Fibroblast of mammary gland (primary cell): ENCODE measurements at regions not wholly inside any gene's neighbourhood (a gene's known extent, or its start where the extent isn't known, plus 50 kb on each side); places are given as distances from the start of the nearest gene placed in this dataset.

Experiments used
- DNase-seq: peaks from one replicate; pipeline ENCODE4 v3.0.0-alpha.2; 2010; ENCODE audit warnings: low read depth
- H3K4me3 ChIP-seq: 2 replicates; pipeline ENCODE4 v1.5.1; 2011; ENCODE audit warnings: low read depth, mild to moderate bottlenecking, low read length, moderate library complexity; ENCODE audit not compliant: control insufficient read depth
- TF ChIP-seq, protein P1 (sequence below): conservative IDR thresholded peaks from 2 replicates; pipeline ENCODE4 v1.5.1; 2011; ENCODE audit warnings: low read depth, low read length, inconsistent platforms; ENCODE audit not compliant: control insufficient read depth, insufficient read depth

DNA sequence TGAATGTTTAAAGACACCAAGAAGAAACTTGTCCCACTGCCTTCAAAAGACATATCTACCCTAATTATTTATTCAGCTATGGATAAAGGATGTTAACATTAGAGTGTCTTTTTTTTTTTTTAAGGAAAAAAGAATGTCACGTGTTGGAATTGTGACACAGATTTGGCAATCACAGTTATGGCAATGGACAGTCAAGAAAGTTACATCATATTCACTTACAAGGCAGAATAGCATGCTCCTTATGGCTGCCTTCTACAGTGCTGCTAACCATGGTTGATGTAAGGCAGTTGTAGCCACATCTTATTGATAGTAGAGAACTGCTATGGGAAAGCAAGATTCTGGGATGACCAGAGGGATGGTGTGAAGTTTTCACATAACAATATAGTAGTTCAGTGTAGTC lies 128.8 kb upstream of the ZBTB20 start:
- peak; percentile 55 for DNase-seq
- TF ChIP-seq, protein P1, sequence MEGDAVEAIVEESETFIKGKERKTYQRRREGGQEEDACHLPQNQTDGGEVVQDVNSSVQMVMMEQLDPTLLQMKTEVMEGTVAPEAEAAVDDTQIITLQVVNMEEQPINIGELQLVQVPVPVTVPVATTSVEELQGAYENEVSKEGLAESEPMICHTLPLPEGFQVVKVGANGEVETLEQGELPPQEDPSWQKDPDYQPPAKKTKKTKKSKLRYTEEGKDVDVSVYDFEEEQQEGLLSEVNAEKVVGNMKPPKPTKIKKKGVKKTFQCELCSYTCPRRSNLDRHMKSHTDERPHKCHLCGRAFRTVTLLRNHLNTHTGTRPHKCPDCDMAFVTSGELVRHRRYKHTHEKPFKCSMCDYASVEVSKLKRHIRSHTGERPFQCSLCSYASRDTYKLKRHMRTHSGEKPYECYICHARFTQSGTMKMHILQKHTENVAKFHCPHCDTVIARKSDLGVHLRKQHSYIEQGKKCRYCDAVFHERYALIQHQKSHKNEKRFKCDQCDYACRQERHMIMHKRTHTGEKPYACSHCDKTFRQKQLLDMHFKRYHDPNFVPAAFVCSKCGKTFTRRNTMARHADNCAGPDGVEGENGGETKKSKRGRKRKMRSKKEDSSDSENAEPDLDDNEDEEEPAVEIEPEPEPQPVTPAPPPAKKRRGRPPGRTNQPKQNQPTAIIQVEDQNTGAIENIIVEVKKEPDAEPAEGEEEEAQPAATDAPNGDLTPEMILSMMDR: no peak
- no peak overlapping the region for H3K4me3 ChIP-seq

DNA sequence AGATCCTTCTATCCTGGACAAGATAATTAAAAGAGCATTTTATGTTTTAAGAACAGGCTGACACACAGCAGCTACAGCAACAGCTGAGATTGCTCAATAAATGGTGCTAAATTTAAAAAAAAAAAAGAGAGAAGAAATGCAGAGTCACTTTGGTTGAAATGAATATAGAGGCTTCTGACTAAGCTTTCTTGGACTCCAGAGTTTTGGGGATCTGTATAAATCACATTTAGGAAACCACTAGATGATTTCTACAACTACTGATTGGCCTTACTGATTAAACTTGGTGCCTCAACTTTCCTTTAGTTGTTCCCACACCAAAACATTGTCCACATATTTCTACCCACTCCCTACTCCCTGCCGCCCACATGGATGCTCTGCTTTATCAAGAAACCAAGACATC lies 132.9 kb upstream of the ZBTB20 start:
- peak; percentile 71 for DNase-seq
- TF ChIP-seq, protein P1: no peak
- H3K4me3 ChIP-seq: no peak overlapping the region

DNA sequence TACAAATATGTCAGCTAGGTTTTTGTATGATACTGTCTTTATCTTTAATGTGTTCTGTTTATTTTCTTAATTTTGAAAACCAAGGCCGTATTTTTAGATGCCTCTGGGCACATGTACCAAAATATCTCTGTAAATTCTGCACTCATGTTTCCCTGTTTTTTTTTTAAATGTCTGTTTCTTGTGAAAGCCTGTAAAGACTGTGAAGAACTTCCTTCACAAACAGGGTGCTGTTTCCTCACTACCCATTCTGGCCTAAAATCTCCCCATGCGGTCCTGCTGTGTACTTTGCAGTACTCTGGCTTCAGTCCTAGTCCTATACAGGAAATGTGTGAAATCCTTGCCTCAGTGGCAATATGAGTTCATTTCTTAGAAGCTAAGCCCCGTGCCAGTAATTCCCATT lies 133.4 kb upstream of the ZBTB20 start:
- peak; percentile 5 for DNase-seq
- no peak overlapping the region for H3K4me3 ChIP-seq
- TF ChIP-seq, protein P1: no peak

DNA sequence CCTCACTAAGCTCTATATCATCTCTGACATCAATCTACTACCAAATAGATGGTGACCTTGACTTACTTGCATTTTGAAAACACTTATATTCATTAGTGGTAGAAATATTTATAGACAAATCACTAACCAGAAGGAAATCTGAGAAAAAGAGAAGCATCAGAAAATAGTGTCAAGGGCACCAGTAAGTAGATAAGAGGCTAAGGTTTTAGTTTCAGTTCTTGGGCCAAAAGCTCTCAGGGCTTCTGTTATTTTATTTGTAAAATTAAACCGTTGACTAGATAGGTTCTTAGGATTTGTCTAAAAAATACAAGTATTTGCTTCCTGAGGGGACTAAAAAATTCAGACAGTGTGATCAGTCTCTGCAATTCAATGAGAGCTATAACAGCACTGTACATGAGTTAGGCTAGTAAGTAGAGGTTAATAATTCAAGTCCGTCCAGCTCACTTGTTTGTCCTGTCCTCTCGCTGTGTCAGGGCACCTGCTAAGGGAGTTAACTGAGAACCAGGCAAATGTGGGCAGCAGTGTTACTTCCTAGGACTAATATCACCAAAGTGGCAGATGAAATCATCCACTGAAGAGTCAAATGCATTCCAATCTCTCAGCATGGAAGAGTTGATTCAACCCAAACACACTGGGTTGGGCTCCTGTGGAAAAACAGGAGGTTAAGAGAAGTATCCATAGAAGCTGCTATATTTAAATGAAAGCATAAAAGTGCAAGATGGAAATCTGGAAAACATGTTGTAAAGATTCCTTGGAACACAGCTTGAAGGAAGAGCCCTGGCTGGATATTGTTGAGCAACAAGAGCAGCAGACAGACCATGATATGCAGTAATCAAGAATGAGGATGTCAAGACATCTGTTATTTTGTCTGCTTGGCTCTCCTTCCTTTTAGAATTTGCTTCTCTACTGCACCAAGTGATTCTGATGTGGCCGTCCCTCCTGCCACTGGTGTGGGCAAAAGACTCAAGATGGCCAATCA lies 134.9 kb upstream of the ZBTB20 start:
- H3K4me3 ChIP-seq: no peak overlapping the region
- TF ChIP-seq, protein P1: no peak
- peak; percentile 11 for DNase-seq

DNA sequence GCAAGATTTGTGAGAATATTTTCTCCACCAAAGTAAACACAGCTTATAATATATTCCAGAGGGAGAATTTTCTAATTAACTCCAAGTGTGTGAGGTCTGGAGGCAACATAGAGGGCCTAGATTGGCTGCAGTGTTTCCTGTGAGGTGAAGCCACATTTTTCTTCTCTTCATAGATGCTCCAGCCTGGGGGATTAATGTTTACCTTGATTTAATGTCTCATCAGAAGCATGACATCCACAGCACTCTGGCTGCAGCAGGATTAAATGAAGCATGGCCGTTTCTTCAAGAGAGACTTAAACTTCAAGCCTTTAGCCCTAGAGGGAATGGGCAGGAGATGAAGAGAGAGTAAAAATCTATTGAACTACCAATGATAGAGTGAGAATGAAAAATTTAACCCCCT lies 137.9 kb upstream of the ZBTB20 start:
- no peak overlapping the region for H3K4me3 ChIP-seq
- TF ChIP-seq, protein P1: no peak
- DNase-seq: no peak

DNA sequence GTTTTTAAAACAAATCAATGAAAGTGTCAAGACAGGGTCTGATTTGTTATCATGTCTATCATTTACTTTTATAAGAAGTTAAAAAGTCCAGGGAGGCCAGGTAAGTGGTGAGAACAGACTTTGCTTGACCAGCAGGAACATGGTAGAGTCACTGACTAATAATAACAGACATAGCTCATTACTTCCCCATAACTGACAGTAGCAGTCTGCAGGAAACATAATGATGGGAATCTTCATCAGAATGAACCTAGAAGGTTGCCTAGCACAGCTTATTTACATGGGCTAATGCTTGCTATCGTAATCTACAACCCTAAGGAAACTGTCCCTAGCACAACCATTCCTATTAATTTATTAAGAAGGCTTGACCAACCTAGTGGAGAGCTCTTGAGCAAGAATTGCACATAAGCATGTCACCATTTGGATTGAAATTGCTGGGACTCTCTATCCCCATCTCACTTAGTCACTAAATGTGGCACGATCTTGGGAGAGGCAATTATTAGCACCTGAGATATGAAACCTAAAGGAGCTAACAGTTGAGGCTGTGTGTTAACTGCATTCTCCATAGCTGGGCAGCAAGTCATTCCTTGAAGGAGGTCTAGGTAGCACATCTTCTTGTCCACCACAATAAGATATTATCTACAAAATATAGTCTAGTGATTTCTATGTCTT lies 139.6 kb upstream of the ZBTB20 start:
- no peak for DNase-seq
- H3K4me3 ChIP-seq: no peak overlapping the region
- TF ChIP-seq, protein P1: no peak
